Activated CD4-positive, alpha-beta memory T cell treated with anti-CD3 and anti-CD28 coated beads, Interleukin-2, amount 10 ng/mL, durations not matched to agents 7 days and 5 days (primary cell): ENCODE measurements at regions not wholly inside any gene's neighbourhood (a gene's known extent, or its start where the extent isn't known, plus 50 kb on each side); places are given as distances from the start of the nearest gene placed in this dataset.

ENCODE experiments used
- CTCF ChIA-PET: fragments of 350-600 bp; sonication (Branson Sonifier 250); formaldehyde crosslinking; loops from one replicate; lab custom pipeline; 2021; ENCODE audit warnings: antibody characterized with exemption, inconsistent platforms; lab: Charles Lee
- POLR2A ChIA-PET: fragments of 350-600 bp; sonication (Branson Sonifier 250); formaldehyde crosslinking; loops from one replicate; lab custom pipeline; 2021; ENCODE audit warnings: antibody characterized with exemption; lab: Charles Lee
- DNase-seq: peaks from one replicate; pipeline ENCODE4 v3.0.0-alpha.2; 2020
- H3K27ac Mint-ChIP-seq: one replicate; pipeline ENCODE4 v1.8.0; 2021; ENCODE audit warnings: mild to moderate bottlenecking, mixed read lengths
- H3K27me3 Mint-ChIP-seq: one replicate; pipeline ENCODE4 v1.8.0; 2021; ENCODE audit warnings: mixed read lengths
- H3K36me3 Mint-ChIP-seq: one replicate; pipeline ENCODE4 v1.8.0; 2021; ENCODE audit warnings: low read depth, mixed read lengths
- H3K4me1 Mint-ChIP-seq: one replicate; pipeline ENCODE4 v1.8.0; 2021; ENCODE audit warnings: mixed read lengths
- H3K4me3 Mint-ChIP-seq: one replicate; pipeline ENCODE4 v1.8.0; 2021; ENCODE audit warnings: mild to moderate bottlenecking, mixed read lengths
- H3K9me3 Mint-ChIP-seq: one replicate; pipeline ENCODE4 v1.8.0; 2021; ENCODE audit warnings: mixed read lengths

DNA sequence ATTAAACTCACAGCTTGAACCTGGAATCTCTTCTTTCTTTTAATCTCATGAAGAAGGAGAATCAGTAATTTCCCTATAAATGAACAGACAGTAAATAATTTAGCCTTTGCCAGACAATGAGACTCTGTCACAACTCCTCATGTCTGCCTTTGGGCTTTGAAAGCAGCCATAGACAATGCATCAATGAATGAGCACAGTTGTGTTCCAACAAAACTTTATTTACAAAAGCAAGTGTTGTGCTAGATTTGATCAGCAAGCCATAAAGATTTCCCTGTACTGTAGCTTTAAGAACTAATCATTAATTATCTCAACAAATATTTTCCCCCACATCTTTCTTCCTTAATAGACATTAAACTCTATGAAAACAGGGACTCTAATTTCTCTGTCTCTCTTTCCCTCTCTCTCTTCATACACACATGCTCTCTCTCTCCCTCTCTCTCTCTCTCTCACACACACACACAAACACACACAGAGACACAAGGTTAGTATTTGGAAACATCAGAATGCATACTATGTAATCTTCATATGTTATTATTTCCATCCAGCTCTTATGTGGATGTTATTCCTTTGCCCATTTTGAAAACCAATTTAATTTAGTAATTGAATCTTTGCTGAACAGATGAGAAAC, 1209.8 kb upstream of the CDH6 start:
- ChIA-PET POLR2A (no interaction called here), CTCF (no interaction called here)
- H3K27ac Mint-ChIP-seq: no peak overlapping the region
- H3K4me3 Mint-ChIP-seq: no peak overlapping the region
- H3K4me1 Mint-ChIP-seq: no peaks in the 10 kb centered on the region
- no peaks in the 10 kb centered on the region for H3K27me3 Mint-ChIP-seq
- no peak for DNase-seq
- H3K9me3 Mint-ChIP-seq: peaks cover 3% of the 10 kb centered on the region
- no peaks in the 10 kb centered on the region for H3K36me3 Mint-ChIP-seq

- ChIA-PET CTCF (no interaction called here), POLR2A (no interaction called here)
- no peak for DNase-seq
- no peak overlapping the region for H3K4me3 Mint-ChIP-seq
- no peak overlapping the region for H3K27ac Mint-ChIP-seq
- H3K36me3 Mint-ChIP-seq: no peaks in the 10 kb centered on the region
- H3K9me3 Mint-ChIP-seq: peaks cover 3% of the 10 kb centered on the region
- H3K4me1 Mint-ChIP-seq: no peaks in the 10 kb centered on the region
- no peaks in the 10 kb centered on the region for H3K27me3 Mint-ChIP-seq
These were observed 1211.0 kb upstream of the CDH6 start for GRCh38 chr5:29982457-29982856.

GRCh38 chr5:29972597-29972996, 1220.9 kb upstream of the CDH6 start:
- POLR2A ChIA-PET: no interaction called here
- Mint-ChIP-seq H3K27me3 (no peaks in the 10 kb centered on the region), H3K4me3 (no peak overlapping the region), H3K36me3 (no peaks in the 10 kb centered on the region), H3K4me1 (no peaks in the 10 kb centered on the region), H3K9me3 (peaks cover 9% of the 10 kb centered on the region), H3K27ac (no peak overlapping the region)
- CTCF ChIA-PET: no interaction called here
- no peak for DNase-seq

DNA sequence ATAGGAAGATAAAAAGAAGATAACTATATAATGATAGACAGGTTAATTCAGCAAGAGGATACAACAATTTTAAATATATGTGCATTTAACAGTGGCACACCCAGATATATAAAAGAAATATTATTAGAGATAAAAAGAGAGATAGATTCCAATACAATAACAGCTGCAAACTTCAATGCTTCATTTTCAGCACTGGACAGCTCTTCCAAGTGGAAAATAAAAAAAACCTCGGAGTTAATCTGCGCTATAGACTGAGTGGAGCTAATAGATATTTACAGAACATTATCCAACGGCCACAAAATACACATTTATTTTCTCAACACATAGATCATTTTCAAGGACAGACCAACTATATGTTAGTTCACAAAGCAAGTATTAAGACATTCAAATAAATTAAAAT, 1229.5 kb upstream of the CDH6 start:
- Mint-ChIP-seq H3K36me3 (no peaks in the 10 kb centered on the region), H3K27ac (no peak overlapping the region), H3K4me1 (no peaks in the 10 kb centered on the region), H3K4me3 (no peak overlapping the region), H3K9me3 (peaks cover 18% of the 10 kb centered on the region), H3K27me3 (no peaks in the 10 kb centered on the region)
- no peak for DNase-seq
- CTCF ChIA-PET: no interaction called here
- POLR2A ChIA-PET: no interaction called here

DNA sequence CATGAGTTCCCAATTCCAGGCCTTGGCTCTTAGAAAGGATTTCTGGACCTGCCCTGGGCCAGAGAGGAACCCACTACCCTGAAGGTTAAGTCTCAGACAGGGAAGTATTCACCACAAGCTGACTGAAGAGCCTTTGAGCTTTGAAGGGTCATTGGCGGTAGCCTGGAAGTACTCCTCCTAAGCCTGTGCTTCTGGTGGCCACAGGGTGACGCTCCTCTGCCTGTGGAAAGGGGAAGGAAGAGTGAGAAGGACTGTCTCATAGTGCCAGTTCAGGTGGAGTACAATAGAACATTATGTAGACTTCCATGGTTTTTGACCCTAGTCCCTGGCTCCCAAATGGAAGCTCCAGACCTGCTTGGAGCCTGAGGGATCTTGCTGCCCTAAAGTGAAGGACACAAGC, 1233.2 kb upstream of the CDH6 start:
- ChIA-PET POLR2A (no interaction called here), CTCF (no interaction called here)
- no peaks in the 10 kb centered on the region for H3K27me3 Mint-ChIP-seq
- H3K27ac Mint-ChIP-seq: no peak overlapping the region
- H3K9me3 Mint-ChIP-seq: peaks cover 10% of the 10 kb centered on the region
- H3K4me3 Mint-ChIP-seq: no peak overlapping the region
- no peaks in the 10 kb centered on the region for H3K36me3 Mint-ChIP-seq
- no peak for DNase-seq
- H3K4me1 Mint-ChIP-seq: no peaks in the 10 kb centered on the region

GRCh38 chr5:29950416-29951145, 1242.9 kb upstream of the CDH6 start:
- no peak for DNase-seq
- peaks cover 6% of the 10 kb centered on the region for H3K9me3 Mint-ChIP-seq
- H3K4me1 Mint-ChIP-seq: no peaks in the 10 kb centered on the region
- no peak overlapping the region for H3K4me3 Mint-ChIP-seq
- H3K36me3 Mint-ChIP-seq: no peaks in the 10 kb centered on the region
- CTCF ChIA-PET: no interaction called here
- POLR2A ChIA-PET: no interaction called here
- no peak overlapping the region for H3K27ac Mint-ChIP-seq
- no peaks in the 10 kb centered on the region for H3K27me3 Mint-ChIP-seq

DNA sequence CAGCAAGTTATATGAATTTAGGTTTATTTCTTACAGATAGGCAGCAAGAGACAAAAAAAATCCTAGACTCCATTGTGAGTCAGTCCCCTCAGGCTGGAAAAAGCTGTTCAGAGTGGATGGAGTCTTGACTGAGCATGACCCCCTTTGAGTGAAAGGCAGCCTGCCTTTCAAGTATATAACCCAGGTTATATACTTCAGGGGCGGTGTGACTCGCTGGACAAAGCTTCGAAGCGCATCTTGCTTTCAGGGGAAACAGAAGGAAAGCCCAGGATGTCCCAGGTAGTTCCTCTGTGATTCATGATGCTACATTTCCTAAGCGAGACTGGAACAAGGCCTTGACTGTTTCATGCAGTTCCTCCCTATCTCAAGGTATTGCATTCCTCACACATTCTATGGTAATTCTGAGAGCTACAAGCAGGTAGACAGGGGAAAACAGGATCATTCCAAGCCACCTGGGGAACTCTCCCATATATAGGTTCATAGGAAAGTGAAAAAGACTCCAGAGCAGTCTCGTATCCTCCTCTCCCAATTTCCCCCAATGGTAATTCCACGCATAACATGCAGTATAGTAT, 1244.1 kb upstream of the CDH6 start:
- Mint-ChIP-seq H3K36me3 (no peaks in the 10 kb centered on the region), H3K4me3 (no peak overlapping the region), H3K27ac (no peak overlapping the region), H3K9me3 (peaks cover 6% of the 10 kb centered on the region), H3K4me1 (no peaks in the 10 kb centered on the region), H3K27me3 (no peaks in the 10 kb centered on the region)
- CTCF ChIA-PET: no interaction called here
- no peak for DNase-seq
- POLR2A ChIA-PET: no interaction called here

DNA sequence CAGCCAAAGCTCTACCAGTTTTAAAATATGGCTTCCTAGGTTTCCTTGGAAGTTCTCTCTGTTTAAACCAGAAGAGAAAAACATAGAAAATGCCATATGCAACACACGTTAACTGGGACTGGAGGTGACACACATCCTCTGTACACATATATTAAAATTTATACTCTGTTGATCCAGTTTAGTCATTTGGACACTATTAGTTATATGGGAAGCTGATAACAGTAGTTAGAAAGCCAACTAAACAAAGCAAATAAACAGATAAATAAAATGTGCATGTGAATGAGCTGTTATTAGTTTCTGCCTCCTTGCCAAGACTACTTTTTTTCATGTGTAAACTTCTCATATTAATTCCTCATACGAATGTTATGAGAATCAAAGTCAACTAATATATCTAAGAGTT, 1249.2 kb upstream of the CDH6 start:
- Mint-ChIP-seq H3K9me3 (no peaks in the 10 kb centered on the region), H3K4me1 (no peaks in the 10 kb centered on the region), H3K27me3 (no peaks in the 10 kb centered on the region), H3K4me3 (no peak overlapping the region), H3K36me3 (no peaks in the 10 kb centered on the region), H3K27ac (no peak overlapping the region)
- POLR2A ChIA-PET: no interaction called here
- DNase-seq: no peak
- CTCF ChIA-PET: no interaction called here

DNA sequence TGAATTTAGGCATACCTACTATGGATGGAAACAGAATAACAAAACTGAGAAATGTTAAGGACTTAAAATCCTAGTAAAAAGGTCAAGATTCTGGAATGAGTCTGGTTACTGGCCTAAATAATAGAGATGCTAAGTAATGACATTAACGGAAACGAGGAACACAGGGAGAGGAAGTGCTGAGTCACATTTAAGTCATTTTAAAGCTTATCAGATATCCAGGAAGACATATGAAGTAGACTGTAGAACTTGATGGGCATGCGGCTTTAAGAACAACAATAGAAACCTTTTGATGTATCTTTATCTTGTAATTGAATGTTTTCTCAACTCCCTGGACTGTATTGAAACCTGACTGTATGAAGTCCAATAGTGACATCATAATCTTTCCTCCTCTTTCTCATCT, 1251.4 kb upstream of the CDH6 start:
- POLR2A ChIA-PET: no interaction called here
- CTCF ChIA-PET: no interaction called here

GRCh38 chr5:29939988-29940387, 1253.5 kb upstream of the CDH6 start:
- no peaks in the 10 kb centered on the region for H3K27me3 Mint-ChIP-seq
- H3K9me3 Mint-ChIP-seq: no peaks in the 10 kb centered on the region
- POLR2A ChIA-PET: no interaction called here
- no peak for DNase-seq
- no peaks in the 10 kb centered on the region for H3K36me3 Mint-ChIP-seq
- H3K4me1 Mint-ChIP-seq: no peaks in the 10 kb centered on the region
- no peak overlapping the region for H3K4me3 Mint-ChIP-seq
- no peak overlapping the region for H3K27ac Mint-ChIP-seq
- CTCF ChIA-PET: no interaction called here

More for the DNA sequence above, 1251.4 kb upstream of the CDH6 start:
- Mint-ChIP-seq H3K4me3 (no peak overlapping the region), H3K27ac (no peak overlapping the region), H3K9me3 (no peaks in the 10 kb centered on the region), H3K4me1 (no peaks in the 10 kb centered on the region), H3K36me3 (no peaks in the 10 kb centered on the region), H3K27me3 (no peaks in the 10 kb centered on the region)
- DNase-seq: no peak

GRCh38 chr5:29935371-29935770, 1258.1 kb upstream of the CDH6 start:
- no peak for DNase-seq
- H3K36me3 Mint-ChIP-seq: no peaks in the 10 kb centered on the region
- no peak overlapping the region for H3K4me3 Mint-ChIP-seq
- CTCF ChIA-PET: no interaction called here
- no peaks in the 10 kb centered on the region for H3K4me1 Mint-ChIP-seq
- POLR2A ChIA-PET: no interaction called here
- H3K27ac Mint-ChIP-seq: no peak overlapping the region
- no peaks in the 10 kb centered on the region for H3K9me3 Mint-ChIP-seq
- H3K27me3 Mint-ChIP-seq: no peaks in the 10 kb centered on the region

- Mint-ChIP-seq H3K27ac (no peak overlapping the region), H3K4me3 (no peak overlapping the region), H3K36me3 (no peaks in the 10 kb centered on the region), H3K9me3 (peaks cover 10% of the 10 kb centered on the region), H3K27me3 (no peaks in the 10 kb centered on the region), H3K4me1 (no peaks in the 10 kb centered on the region)
- ChIA-PET POLR2A (no interaction called here), CTCF (no interaction called here)
- no peak for DNase-seq
These were observed 1263.2 kb upstream of the CDH6 start for GRCh38 chr5:29930316-29930715.

DNA sequence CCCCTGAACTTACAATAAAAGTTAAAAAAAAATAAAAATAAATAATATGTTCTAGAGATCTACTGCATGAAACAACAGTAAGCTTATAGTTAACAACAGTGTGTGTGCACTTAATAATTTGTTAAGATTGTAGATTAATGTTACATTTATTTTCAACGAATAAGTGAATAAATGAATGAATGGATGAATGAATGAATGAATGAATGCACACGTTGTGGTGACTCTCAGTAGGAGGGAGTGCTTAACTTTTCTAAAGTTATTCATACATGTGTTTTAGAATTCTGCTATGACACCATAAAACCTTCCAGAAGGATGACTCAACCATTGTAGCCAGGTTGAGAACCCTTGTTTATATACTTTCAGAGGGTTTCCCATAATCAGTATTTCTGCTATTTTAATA, 1269.4 kb upstream of the CDH6 start:
- no peak for DNase-seq
- H3K4me1 Mint-ChIP-seq: no peaks in the 10 kb centered on the region
- H3K9me3 Mint-ChIP-seq: peaks cover 15% of the 10 kb centered on the region
- no peaks in the 10 kb centered on the region for H3K27me3 Mint-ChIP-seq
- H3K4me3 Mint-ChIP-seq: no peak overlapping the region
- ChIA-PET POLR2A (no interaction called here), CTCF (no interaction called here)
- H3K36me3 Mint-ChIP-seq: no peaks in the 10 kb centered on the region
- H3K27ac Mint-ChIP-seq: no peak overlapping the region
